ENCODE measurements at regions not wholly inside any gene's neighbourhood (a gene's known extent, or its start where the extent isn't known, plus 50 kb on each side); places are given as distances from the start of the nearest gene placed in this dataset.

- TF ChIP-seq REST (IDR thresholded peaks at IDR 0.05; ENCODE audit: unreplicated experiment) (no peak), EZH2 (IDR thresholded peaks at IDR 0.05; ENCODE audit: low read depth, unreplicated experiment) (no peak)
Measured at GRCh38 chr4:57614257-57614932, 504.2 kb upstream of the IGFBP7 start (continued).

- H2AFZ ChIP-seq, result no peak overlapping the region
- DNase-seq (ENCODE audit: low spot score) (no peak), ATAC-seq (peak; percentile 42; the same call in 2 of the 3 replicates)
- no peaks in the 10 kb centered on the region for H3K9me3 Mint-ChIP-seq
- no peaks in the 10 kb centered on the region for H3K27me3 Mint-ChIP-seq (ENCODE audit: insufficient read depth, low read depth, poor library complexity)
- no peak overlapping the region for H3K4me2 ChIP-seq
- no peak overlapping the region for H3K27ac ChIP-seq (ENCODE audit: low read depth)
- H3F3A ChIP-seq (replicated peaks; ENCODE audit: low read depth), result no peaks in the 10 kb centered on the region
- H3K4me3 Mint-ChIP-seq, result no peak overlapping the region
- H4K20me1 ChIP-seq (replicated peaks; ENCODE audit: insufficient read depth), result no peaks in the 10 kb centered on the region
- H3K27ac Mint-ChIP-seq, result no peak overlapping the region
- H3K36me3 Mint-ChIP-seq (ENCODE audit: low read depth), result no peaks in the 10 kb centered on the region
- no peak overlapping the region for H3K4me3 ChIP-seq
- H3K4me1 ChIP-seq (ENCODE audit: insufficient read depth), result no peaks in the 10 kb centered on the region
- H3K27me3 ChIP-seq (ENCODE audit: insufficient read depth), result no peaks in the 10 kb centered on the region
- no peaks in the 10 kb centered on the region for H3K36me3 ChIP-seq (ENCODE audit: insufficient read depth)
- H3K9me2 ChIP-seq (ENCODE audit: insufficient read depth), result no peaks in the 10 kb centered on the region
- no peaks in the 10 kb centered on the region for H3K79me2 ChIP-seq (replicated peaks; ENCODE audit: insufficient read depth)
- TF ChIP-seq CTCF (conservative IDR thresholded peaks at IDR 0.05; ENCODE audit: low read depth in 2 of 2), result peak; percentile 44 to 50
- no peak for TF ChIP-seq POLR2AphosphoS5 (IDR thresholded peaks at IDR 0.05; ENCODE audit: low read depth)
- no peak for TF ChIP-seq EZH2 (IDR thresholded peaks at IDR 0.05; ENCODE audit: low read depth, unreplicated experiment)
- no peak for TF ChIP-seq NANOG (IDR thresholded peaks at IDR 0.05; ENCODE audit: borderline replicate concordance)
- TF ChIP-seq STAT1 (IDR thresholded peaks at IDR 0.05; ENCODE audit: unreplicated experiment), result no peak
- H3K4me1 Mint-ChIP-seq, result peaks cover 14% of the 10 kb centered on the region
Measured at GRCh38 chr4:57612279-57612678, 502.1 kb upstream of the IGFBP7 start.

- H3K36me3 Mint-ChIP-seq (ENCODE audit: low read depth), result no peaks in the 10 kb centered on the region
- H3K4me1 Mint-ChIP-seq, result peaks cover 7% of the 10 kb centered on the region; the same call in 2 of the 3 replicates
Measured at GRCh38 chr4:57607566-57608180, 497.5 kb upstream of the IGFBP7 start.

More at GRCh38 chr4:57607566-57608180, 497.5 kb upstream of the IGFBP7 start:
- Mint-ChIP-seq H3K4me3 (no peak overlapping the region), H3K27ac (no peak overlapping the region), H3K27me3 (ENCODE audit: insufficient read depth, low read depth, poor library complexity) (no peaks in the 10 kb centered on the region), H3K9me3 (no peaks in the 10 kb centered on the region)
- Histone ChIP-seq H3K27ac (ENCODE audit: low read depth) (no peak overlapping the region), H3K4me1 (ENCODE audit: insufficient read depth) (no peaks in the 10 kb centered on the region), H4K20me1 (replicated peaks; ENCODE audit: insufficient read depth) (no peaks in the 10 kb centered on the region), H3K27me3 (ENCODE audit: insufficient read depth) (no peaks in the 10 kb centered on the region), H3K79me2 (replicated peaks; ENCODE audit: insufficient read depth) (no peaks in the 10 kb centered on the region), H2AFZ (no peak overlapping the region; the same call in 1 of the 2 replicates), H3K36me3 (ENCODE audit: insufficient read depth) (no peaks in the 10 kb centered on the region), H3F3A (replicated peaks; ENCODE audit: low read depth) (no peaks in the 10 kb centered on the region), H3K4me2 (no peak overlapping the region), H3K9me2 (ENCODE audit: insufficient read depth) (no peaks in the 10 kb centered on the region), H3K4me3 (no peak overlapping the region)
- DNase-seq (ENCODE audit: low spot score) (peak; percentile 45), ATAC-seq (peak; percentile 84)
- no peak for TF ChIP-seq EZH2phosphoT487 (IDR thresholded peaks at IDR 0.05; ENCODE audit: unreplicated experiment)

Measured in GM23338 (cell line).